ENCODE measurements at regions not wholly inside any gene's neighbourhood (a gene's known extent, or its start where the extent isn't known, plus 50 kb on each side); places are given as distances from the start of the nearest gene placed in this dataset.

DNA sequence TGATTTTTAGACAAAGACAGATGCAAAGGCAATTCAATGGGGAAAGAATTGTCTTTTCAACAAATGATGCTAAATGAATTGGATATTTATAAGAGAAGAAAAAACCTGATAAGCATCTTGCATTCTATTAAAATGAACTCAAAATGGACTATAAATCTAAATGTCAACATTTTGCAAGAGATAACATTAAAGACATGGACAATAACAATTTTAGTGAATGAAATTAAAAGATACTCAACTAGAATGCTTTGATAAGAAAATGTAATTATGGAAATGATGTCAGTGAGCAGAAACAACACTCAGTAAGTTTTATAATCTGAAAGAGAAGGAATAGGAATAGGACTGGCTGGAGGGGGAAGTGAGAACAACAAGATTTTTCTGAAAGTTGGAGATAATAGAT lies 421.7 kb downstream of the C6orf118 start:
- TF ChIP-seq POLR2AphosphoS5 (IDR thresholded peaks at IDR 0.05; ENCODE audit: low read depth, low read length) (no peak), FOXP2 (optimal IDR thresholded peaks at IDR 0.05; ENCODE audit: borderline replicate concordance, extremely low read depth, extremely low read length, insufficient read depth) (no peak), TAF1 (IDR thresholded peaks at IDR 0.05; ENCODE audit: borderline replicate concordance, insufficient read depth, low read length) (no peak), SIN3A (IDR thresholded peaks at IDR 0.05; ENCODE audit: borderline replicate concordance, insufficient read depth, low read length) (no peak)
- TF ChIP-seq, protein P1, sequence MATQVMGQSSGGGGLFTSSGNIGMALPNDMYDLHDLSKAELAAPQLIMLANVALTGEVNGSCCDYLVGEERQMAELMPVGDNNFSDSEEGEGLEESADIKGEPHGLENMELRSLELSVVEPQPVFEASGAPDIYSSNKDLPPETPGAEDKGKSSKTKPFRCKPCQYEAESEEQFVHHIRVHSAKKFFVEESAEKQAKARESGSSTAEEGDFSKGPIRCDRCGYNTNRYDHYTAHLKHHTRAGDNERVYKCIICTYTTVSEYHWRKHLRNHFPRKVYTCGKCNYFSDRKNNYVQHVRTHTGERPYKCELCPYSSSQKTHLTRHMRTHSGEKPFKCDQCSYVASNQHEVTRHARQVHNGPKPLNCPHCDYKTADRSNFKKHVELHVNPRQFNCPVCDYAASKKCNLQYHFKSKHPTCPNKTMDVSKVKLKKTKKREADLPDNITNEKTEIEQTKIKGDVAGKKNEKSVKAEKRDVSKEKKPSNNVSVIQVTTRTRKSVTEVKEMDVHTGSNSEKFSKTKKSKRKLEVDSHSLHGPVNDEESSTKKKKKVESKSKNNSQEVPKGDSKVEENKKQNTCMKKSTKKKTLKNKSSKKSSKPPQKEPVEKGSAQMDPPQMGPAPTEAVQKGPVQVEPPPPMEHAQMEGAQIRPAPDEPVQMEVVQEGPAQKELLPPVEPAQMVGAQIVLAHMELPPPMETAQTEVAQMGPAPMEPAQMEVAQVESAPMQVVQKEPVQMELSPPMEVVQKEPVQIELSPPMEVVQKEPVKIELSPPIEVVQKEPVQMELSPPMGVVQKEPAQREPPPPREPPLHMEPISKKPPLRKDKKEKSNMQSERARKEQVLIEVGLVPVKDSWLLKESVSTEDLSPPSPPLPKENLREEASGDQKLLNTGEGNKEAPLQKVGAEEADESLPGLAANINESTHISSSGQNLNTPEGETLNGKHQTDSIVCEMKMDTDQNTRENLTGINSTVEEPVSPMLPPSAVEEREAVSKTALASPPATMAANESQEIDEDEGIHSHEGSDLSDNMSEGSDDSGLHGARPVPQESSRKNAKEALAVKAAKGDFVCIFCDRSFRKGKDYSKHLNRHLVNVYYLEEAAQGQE (IDR thresholded peaks at IDR 0.05; ENCODE audit: insufficient read depth in 1 of 2, low read depth in 2 of 2, low read length in 2 of 2), result no peak

DNA sequence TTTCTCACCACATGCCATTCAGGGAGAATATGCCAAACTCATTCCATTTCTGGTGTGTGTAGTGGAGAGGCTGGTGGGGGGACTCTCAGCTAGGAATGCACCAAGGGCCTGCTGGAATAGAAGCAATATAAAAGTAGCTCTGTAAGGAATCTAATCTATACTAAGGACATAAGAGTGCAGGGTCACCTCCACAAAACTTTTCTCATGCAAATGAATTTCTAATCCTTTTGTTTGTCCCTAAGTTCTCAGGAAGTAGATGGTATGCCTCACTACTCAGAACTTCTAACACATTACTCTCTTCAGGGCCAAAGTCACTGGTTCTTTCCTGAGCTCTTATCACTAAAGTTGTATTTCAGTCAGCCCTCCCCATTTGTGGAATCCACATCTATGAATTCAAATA lies 427.2 kb downstream of the C6orf118 start:
- TF ChIP-seq FOXP2 (optimal IDR thresholded peaks at IDR 0.05; ENCODE audit: borderline replicate concordance, extremely low read depth, extremely low read length, insufficient read depth), result no peak
- no peak for TF ChIP-seq POLR2AphosphoS5 (IDR thresholded peaks at IDR 0.05; ENCODE audit: low read depth, low read length)
- TF ChIP-seq, protein P1 (IDR thresholded peaks at IDR 0.05; ENCODE audit: insufficient read depth in 1 of 2, low read depth in 2 of 2, low read length in 2 of 2), result no peak
- no peak for TF ChIP-seq SIN3A (IDR thresholded peaks at IDR 0.05; ENCODE audit: borderline replicate concordance, insufficient read depth, low read length)
- no peak for TF ChIP-seq TAF1 (IDR thresholded peaks at IDR 0.05; ENCODE audit: borderline replicate concordance, insufficient read depth, low read length)

DNA sequence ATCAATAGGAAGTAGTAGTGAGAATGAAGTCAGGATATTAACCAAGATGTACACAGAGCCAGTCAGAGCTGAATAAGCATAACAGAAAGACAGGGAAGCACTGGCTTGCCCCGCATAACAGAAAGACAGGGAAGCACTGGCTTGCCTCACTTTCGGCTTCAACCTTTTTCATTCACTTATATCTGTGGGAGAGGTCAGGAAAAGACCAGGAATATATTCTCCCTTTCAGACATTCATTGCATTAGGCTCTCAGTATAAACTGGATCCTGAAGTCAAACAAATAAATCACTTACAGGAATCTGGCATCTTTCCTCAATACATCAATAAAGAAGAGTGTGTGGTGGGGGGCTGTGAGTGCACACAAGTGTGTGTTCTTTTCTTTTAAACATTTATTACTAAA lies 437.6 kb downstream of the C6orf118 start:
- TF ChIP-seq, protein P1 (IDR thresholded peaks at IDR 0.05; ENCODE audit: insufficient read depth in 1 of 2, low read depth in 2 of 2, low read length in 2 of 2), result no peak
- no peak for TF ChIP-seq TAF1 (IDR thresholded peaks at IDR 0.05; ENCODE audit: borderline replicate concordance, insufficient read depth, low read length)
- no peak for TF ChIP-seq POLR2AphosphoS5 (IDR thresholded peaks at IDR 0.05; ENCODE audit: low read depth, low read length)
- no peak for TF ChIP-seq SIN3A (IDR thresholded peaks at IDR 0.05; ENCODE audit: borderline replicate concordance, insufficient read depth, low read length)
- TF ChIP-seq FOXP2 (optimal IDR thresholded peaks at IDR 0.05; ENCODE audit: borderline replicate concordance, extremely low read depth, extremely low read length, insufficient read depth), result no peak

DNA sequence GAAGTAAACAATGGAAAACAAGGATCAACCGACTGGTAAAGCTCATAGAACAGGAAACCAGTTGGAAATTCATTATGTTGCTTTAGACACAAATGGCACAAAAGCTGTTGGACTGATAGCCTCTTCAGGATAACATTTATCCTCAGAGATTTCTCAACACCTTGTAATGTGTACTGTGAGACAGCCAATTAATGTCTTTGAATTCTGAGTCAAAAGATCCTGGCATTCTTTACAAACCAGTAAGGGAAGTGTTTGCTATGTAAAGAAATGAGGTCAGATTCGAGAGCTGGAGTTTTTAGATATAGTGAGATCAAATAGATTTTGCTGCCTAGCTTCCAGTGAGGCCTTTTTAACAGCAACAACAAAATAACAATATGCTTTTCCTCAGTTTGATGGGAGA lies 439.2 kb downstream of the C6orf118 start:
- TF ChIP-seq FOXP2 (optimal IDR thresholded peaks at IDR 0.05; ENCODE audit: borderline replicate concordance, extremely low read depth, extremely low read length, insufficient read depth) (no peak), POLR2AphosphoS5 (IDR thresholded peaks at IDR 0.05; ENCODE audit: low read depth, low read length) (no peak), TAF1 (IDR thresholded peaks at IDR 0.05; ENCODE audit: borderline replicate concordance, insufficient read depth, low read length) (no peak), SIN3A (IDR thresholded peaks at IDR 0.05; ENCODE audit: borderline replicate concordance, insufficient read depth, low read length) (no peak)
- TF ChIP-seq, protein P1 (IDR thresholded peaks at IDR 0.05; ENCODE audit: insufficient read depth in 1 of 2, low read depth in 2 of 2, low read length in 2 of 2), result no peak

DNA sequence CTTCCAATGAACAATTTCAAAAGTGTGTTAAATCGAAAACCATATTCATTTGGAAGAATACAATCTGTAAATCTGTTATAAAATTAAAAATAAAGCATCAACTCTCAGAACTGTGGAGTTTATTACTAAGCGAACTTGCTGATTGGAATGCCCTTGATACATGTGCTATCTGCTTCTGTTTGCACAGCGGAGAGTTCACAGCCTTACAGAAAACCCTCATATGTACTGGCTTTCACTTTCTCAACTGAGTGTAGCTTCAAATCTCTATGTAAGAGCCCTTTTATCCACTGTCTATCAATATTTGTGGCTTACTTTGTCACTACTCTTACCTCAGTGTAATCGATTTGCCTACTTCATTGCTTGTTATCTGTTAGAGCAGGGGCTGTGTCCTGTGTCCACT lies 447.4 kb downstream of the C6orf118 start:
- no peak for TF ChIP-seq FOXP2 (optimal IDR thresholded peaks at IDR 0.05; ENCODE audit: borderline replicate concordance, extremely low read depth, extremely low read length, insufficient read depth)
- TF ChIP-seq, protein P1 (IDR thresholded peaks at IDR 0.05; ENCODE audit: insufficient read depth in 1 of 2, low read depth in 2 of 2, low read length in 2 of 2), result no peak
- TF ChIP-seq TAF1 (IDR thresholded peaks at IDR 0.05; ENCODE audit: borderline replicate concordance, insufficient read depth, low read length), result no peak
- no peak for TF ChIP-seq POLR2AphosphoS5 (IDR thresholded peaks at IDR 0.05; ENCODE audit: low read depth, low read length)
- TF ChIP-seq SIN3A (IDR thresholded peaks at IDR 0.05; ENCODE audit: borderline replicate concordance, insufficient read depth, low read length), result no peak
